ENCODE measurements at regions not wholly inside any gene's neighbourhood (a gene's known extent, or its start where the extent isn't known, plus 50 kb on each side); places are given as distances from the start of the nearest gene placed in this dataset.

DNA sequence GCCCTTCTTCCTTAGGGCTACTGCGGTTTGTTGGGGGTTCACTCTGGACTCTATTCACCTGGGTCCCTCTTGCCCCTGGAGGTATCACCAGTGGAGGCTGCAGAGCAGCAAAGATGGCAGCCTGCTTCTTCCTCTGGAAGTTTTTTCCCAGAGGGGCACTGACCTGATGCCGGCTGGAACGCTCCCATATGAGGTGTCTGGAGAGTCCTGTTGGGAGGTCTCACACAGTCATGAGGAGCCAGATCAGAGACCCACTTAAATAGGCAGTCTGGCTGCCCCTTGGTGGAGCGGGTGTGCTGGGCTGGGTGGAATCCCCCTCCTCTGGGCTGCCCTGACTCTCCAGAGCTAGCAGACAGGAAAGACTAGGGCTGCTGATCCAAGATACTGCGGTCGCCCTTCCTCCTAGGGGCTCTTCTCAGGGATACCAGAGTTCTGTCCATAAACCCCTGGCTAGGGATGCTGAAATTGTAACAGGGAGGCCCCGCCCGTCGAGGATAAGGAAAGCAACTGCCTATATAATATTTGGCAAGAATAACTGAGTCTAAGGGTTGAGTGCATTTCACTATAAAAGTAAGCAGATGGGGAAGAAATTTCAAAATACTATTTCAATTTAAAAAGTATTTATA lies 140.7 kb downstream of the NOL4 start:
- Histone ChIP-seq H3K4me3 (ENCODE audit: low read depth in 1 of 2, low read length in 2 of 2) (no peak overlapping the region), H3K9me3 (ENCODE audit: control insufficient read depth in 1 of 2, low read length in 2 of 2) (no peaks in the 10 kb centered on the region), H3K9ac (ENCODE audit: low read depth in 1 of 2, low read length in 2 of 2) (no peak overlapping the region)

DNA sequence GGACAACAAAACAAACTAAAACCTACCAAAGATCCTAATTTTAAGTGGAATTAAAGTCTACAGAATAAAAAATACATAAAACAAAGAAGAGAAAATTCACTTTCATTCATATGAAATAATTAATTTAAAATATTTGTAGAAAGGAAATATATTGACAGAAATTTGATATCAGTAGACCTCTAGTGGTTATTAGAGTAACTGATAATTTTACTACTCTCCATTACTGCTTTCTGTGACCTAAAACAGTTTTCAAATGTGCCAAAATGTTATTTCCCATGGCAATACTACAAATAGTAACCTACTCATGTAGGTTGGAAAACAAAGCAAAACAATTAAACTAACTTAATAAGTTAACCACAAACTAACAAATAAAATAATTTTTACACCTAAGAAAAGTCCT lies 147.1 kb downstream of the NOL4 start:
- Histone ChIP-seq H3K27ac (ENCODE audit: low read depth, low read length) (no peak overlapping the region), H3K27me3 (ENCODE audit: control insufficient read depth in 1 of 2, insufficient read depth in 2 of 2, low read length in 2 of 2) (no peaks in the 10 kb centered on the region), H3K4me1 (ENCODE audit: control insufficient read depth in 1 of 2, insufficient read depth in 2 of 2, low read length in 2 of 2) (no peaks in the 10 kb centered on the region), H3K9me3 (ENCODE audit: control insufficient read depth in 1 of 2, low read length in 2 of 2) (no peaks in the 10 kb centered on the region), H3K9ac (ENCODE audit: low read depth in 1 of 2, low read length in 2 of 2) (no peak overlapping the region), H3K36me3 (ENCODE audit: control insufficient read depth in 1 of 2, insufficient read depth in 2 of 2, low read length in 2 of 2) (no peaks in the 10 kb centered on the region), H3K4me3 (ENCODE audit: low read depth in 1 of 2, low read length in 2 of 2) (no peak overlapping the region)

More for the DNA sequence above, 140.7 kb downstream of the NOL4 start:
- H3K27ac ChIP-seq (ENCODE audit: low read depth, low read length): no peak overlapping the region
- no peaks in the 10 kb centered on the region for H3K27me3 ChIP-seq (ENCODE audit: control insufficient read depth in 1 of 2, insufficient read depth in 2 of 2, low read length in 2 of 2)
- H3K36me3 ChIP-seq (ENCODE audit: control insufficient read depth in 1 of 2, insufficient read depth in 2 of 2, low read length in 2 of 2): no peaks in the 10 kb centered on the region
- peaks cover 0 to 6% of the 10 kb centered on the region in 2 donors for H3K4me1 ChIP-seq (ENCODE audit: control insufficient read depth in 1 of 2, insufficient read depth in 2 of 2, low read length in 2 of 2)

DNA sequence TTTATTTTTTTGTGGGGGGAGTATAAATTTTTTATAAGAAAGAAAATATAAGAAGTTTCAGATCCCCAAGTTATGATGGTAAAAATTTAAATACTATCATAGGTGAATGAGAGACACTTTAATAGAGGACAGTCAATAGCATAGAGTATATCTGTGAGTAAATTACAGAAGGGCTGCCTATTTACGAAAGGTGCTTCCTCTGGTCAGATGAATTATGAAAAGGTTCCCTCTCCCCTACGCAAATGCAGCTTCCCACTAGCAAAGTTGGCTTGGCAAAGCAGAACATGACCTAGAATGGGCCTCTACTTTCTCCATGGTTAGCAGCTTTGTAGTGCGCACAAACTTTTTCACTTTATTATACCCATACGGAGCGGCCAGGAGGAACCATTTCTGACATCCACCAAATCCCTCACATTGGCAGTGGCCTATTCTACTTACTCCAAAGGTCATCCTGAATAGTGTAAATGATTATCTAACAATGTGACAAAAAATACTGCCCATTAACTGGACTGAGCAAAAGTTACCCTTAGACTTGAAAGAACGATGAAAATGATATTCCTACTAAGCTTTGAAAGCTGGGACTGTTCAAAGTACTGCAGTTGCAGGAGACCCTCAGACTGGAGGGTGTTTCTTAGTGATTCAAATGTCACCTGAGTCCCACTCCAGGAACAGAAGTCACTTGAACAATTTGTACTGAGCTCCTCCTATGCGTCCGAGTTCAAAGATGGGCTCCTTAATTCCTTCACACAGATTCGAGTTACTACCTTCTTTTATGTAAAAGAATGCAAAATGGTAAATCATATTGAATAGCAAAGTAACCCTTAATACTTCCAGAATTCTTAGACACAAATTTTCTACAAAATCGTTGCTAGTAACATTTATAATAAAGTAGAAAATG lies 148.5 kb downstream of the NOL4 start:
- Histone ChIP-seq H3K4me1 (ENCODE audit: control insufficient read depth in 1 of 2, insufficient read depth in 2 of 2, low read length in 2 of 2) (no peaks in the 10 kb centered on the region), H3K9me3 (ENCODE audit: control insufficient read depth in 1 of 2, low read length in 2 of 2) (no peaks in the 10 kb centered on the region), H3K36me3 (ENCODE audit: control insufficient read depth in 1 of 2, insufficient read depth in 2 of 2, low read length in 2 of 2) (no peaks in the 10 kb centered on the region), H3K4me3 (ENCODE audit: low read depth in 1 of 2, low read length in 2 of 2) (no peak overlapping the region), H3K27ac (ENCODE audit: low read depth, low read length) (no peak overlapping the region), H3K9ac (ENCODE audit: low read depth in 1 of 2, low read length in 2 of 2) (no peak overlapping the region), H3K27me3 (ENCODE audit: control insufficient read depth in 1 of 2, insufficient read depth in 2 of 2, low read length in 2 of 2) (no peaks in the 10 kb centered on the region)

DNA sequence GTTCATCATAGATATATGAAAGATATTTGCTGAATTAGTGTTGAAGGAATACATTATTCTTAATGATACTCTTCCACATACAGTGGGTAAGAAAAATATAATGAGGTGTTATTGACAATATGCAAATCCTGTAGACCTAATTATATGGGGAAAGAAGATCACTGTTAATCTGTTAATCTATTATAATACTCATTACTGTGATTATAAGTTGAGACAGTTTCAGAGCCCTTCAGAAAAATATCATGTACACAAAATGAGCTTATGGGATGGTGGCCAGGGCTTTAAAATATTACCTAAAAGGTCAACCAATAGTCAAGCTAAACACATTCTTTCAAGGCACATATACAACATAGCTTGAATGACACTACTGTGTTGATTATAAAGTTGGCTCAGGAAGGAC lies 163.5 kb downstream of the NOL4 start:
- Histone ChIP-seq H3K9ac (ENCODE audit: low read depth in 1 of 2, low read length in 2 of 2) (peak overlapping the region in 1 of 2 donors; percentile 1), H3K9me3 (ENCODE audit: control insufficient read depth in 1 of 2, low read length in 2 of 2) (peaks cover 0 to 5% of the 10 kb centered on the region in 2 donors), H3K4me3 (ENCODE audit: low read depth in 1 of 2, low read length in 2 of 2) (no peak overlapping the region), H3K4me1 (ENCODE audit: control insufficient read depth in 1 of 2, insufficient read depth in 2 of 2, low read length in 2 of 2) (no peaks in the 10 kb centered on the region), H3K27me3 (ENCODE audit: control insufficient read depth in 1 of 2, insufficient read depth in 2 of 2, low read length in 2 of 2) (no peaks in the 10 kb centered on the region), H3K36me3 (ENCODE audit: control insufficient read depth in 1 of 2, insufficient read depth in 2 of 2, low read length in 2 of 2) (no peaks in the 10 kb centered on the region), H3K27ac (ENCODE audit: low read depth, low read length) (no peak overlapping the region)

DNA sequence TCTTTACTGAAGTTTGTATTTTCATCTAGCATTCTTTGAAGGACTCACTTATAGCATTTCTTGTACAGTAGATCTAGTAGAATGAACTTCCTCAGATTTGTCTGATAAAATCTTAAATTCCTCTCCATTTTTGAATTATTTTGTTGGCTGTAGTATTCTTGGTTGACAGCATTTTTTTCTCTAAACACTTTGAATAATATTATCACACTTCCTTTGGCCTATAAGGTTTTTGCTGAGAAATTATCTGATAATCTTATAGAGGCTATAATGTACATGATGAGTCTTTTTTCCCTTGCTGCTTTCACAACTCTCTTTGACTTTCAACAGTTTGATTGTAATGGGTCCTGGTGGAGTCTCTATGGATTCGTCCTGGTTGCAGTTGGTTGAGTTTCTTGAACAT lies 169.5 kb downstream of the NOL4 start:
- peaks cover 0 to 17% of the 10 kb centered on the region in 2 donors for H3K9me3 ChIP-seq (ENCODE audit: control insufficient read depth in 1 of 2, low read length in 2 of 2)
- no peaks in the 10 kb centered on the region for H3K36me3 ChIP-seq (ENCODE audit: control insufficient read depth in 1 of 2, insufficient read depth in 2 of 2, low read length in 2 of 2)
- H3K27ac ChIP-seq (ENCODE audit: low read depth, low read length): no peak overlapping the region
- H3K4me3 ChIP-seq (ENCODE audit: low read depth in 1 of 2, low read length in 2 of 2): no peak overlapping the region
- H3K27me3 ChIP-seq (ENCODE audit: control insufficient read depth in 1 of 2, insufficient read depth in 2 of 2, low read length in 2 of 2): no peaks in the 10 kb centered on the region
- no peaks in the 10 kb centered on the region for H3K4me1 ChIP-seq (ENCODE audit: control insufficient read depth in 1 of 2, insufficient read depth in 2 of 2, low read length in 2 of 2)
- H3K9ac ChIP-seq (ENCODE audit: low read depth in 1 of 2, low read length in 2 of 2): no peak overlapping the region

DNA sequence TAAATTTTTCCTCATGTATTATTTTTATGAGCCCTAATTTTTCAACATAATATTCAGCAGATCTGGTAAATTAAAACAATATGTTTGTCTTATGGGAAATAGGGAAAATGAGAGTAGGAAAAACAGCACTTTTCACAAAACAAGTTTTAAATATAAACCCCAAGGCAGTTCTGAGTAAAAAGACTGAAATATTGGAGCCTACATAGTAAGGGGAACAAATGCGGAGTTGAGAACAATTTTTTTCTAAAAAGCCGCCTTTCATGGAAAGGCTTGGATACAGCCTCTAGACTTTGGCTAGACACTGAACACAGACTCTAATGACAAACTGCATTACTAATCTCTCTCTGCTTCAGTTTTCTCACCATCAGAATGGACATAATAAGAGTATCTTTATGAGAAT lies 174.1 kb downstream of the NOL4 start:
- no peak overlapping the region for H3K27ac ChIP-seq (ENCODE audit: low read depth, low read length)
- no peak overlapping the region for H3K4me3 ChIP-seq (ENCODE audit: low read depth in 1 of 2, low read length in 2 of 2)
- H3K9me3 ChIP-seq (ENCODE audit: control insufficient read depth in 1 of 2, low read length in 2 of 2): peaks cover 0 to 6% of the 10 kb centered on the region in 2 donors
- H3K9ac ChIP-seq (ENCODE audit: low read depth in 1 of 2, low read length in 2 of 2): no peak overlapping the region
- H3K36me3 ChIP-seq (ENCODE audit: control insufficient read depth in 1 of 2, insufficient read depth in 2 of 2, low read length in 2 of 2): no peaks in the 10 kb centered on the region
- no peaks in the 10 kb centered on the region for H3K27me3 ChIP-seq (ENCODE audit: control insufficient read depth in 1 of 2, insufficient read depth in 2 of 2, low read length in 2 of 2)
- no peaks in the 10 kb centered on the region for H3K4me1 ChIP-seq (ENCODE audit: control insufficient read depth in 1 of 2, insufficient read depth in 2 of 2, low read length in 2 of 2)

DNA sequence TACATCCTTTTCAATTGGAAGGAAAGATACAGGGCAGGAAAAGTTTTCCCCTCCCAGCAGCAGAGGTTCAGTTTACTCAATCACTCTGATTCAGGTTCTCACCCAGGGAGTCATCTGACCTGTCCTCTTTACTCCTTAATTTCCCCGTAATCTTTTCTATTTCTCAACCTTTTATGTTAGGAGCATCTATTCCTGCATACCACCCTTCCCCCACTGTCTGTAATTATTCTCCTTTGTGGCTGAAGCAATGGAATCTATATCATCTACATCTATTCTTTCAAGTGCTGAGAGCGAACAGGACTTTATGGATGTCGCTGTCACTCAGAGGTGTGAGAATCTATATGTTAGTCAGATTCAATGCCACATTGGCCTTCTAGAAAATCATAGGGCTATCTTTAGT lies 175.2 kb downstream of the NOL4 start:
- Histone ChIP-seq H3K36me3 (ENCODE audit: control insufficient read depth in 1 of 2, insufficient read depth in 2 of 2, low read length in 2 of 2) (no peaks in the 10 kb centered on the region), H3K4me1 (ENCODE audit: control insufficient read depth in 1 of 2, insufficient read depth in 2 of 2, low read length in 2 of 2) (no peaks in the 10 kb centered on the region), H3K9ac (ENCODE audit: low read depth in 1 of 2, low read length in 2 of 2) (no peak overlapping the region)

DNA sequence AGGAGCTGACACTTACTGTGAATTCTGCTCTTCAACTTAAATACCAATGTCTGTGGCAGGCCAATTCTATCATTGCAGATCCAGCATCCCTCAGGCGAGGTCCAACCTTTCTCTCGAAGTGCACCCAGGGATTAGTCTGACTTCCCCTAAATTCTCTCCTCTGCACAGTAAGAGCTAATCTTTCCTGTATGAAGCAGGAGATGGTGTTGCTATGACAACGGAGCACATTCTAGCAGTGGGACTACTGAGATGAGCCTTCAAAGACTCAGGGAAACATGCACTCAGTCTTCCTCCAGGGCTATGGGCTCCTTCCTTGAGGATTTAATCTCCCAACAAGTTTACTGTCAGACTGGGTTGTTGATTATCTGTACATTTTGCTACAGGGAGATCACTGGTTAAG lies 176.3 kb downstream of the NOL4 start:
- H3K27me3 ChIP-seq (ENCODE audit: control insufficient read depth in 1 of 2, insufficient read depth in 2 of 2, low read length in 2 of 2): no peaks in the 10 kb centered on the region
- no peak overlapping the region for H3K27ac ChIP-seq (ENCODE audit: low read depth, low read length)
- no peak overlapping the region for H3K4me3 ChIP-seq (ENCODE audit: low read depth in 1 of 2, low read length in 2 of 2)

More for the DNA sequence above, 175.2 kb downstream of the NOL4 start:
- H3K4me3 ChIP-seq (ENCODE audit: low read depth in 1 of 2, low read length in 2 of 2): no peak overlapping the region
- no peaks in the 10 kb centered on the region for H3K9me3 ChIP-seq (ENCODE audit: control insufficient read depth in 1 of 2, low read length in 2 of 2)
- H3K27me3 ChIP-seq (ENCODE audit: control insufficient read depth in 1 of 2, insufficient read depth in 2 of 2, low read length in 2 of 2): no peaks in the 10 kb centered on the region
- H3K27ac ChIP-seq (ENCODE audit: low read depth, low read length): no peak overlapping the region

DNA sequence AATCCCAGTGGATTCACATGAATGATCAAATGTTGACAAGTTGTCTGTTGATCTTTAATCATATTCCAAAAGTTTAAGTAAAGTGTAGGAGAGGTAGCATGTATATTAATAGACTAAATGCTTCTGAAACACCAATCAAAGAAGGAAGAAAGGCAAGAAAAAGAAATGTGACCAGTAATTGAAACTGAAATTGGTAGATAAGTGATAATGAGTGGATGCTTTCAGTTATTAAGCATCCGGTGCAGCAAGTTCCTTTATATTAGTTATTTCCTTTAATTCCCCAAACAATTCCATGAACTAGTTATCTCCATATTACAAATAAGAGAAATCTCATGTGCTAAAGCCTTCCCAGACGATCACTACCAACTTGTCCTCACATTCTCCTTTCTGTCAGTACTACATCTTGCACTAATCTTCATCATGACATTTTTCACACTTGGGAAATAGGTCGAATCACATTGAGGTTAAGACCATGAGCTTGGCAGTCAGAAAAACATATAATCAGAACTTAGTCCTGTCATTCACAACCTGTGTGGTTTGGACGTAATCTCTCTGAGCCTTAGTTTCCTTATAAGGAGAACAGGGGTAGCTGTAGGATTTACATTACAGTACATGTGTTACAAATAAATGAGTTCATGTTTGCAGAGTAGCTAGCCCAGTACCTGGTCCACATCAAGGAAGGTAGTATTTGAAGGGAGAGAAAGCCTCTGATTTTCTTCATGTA lies 182.1 kb downstream of the NOL4 start:
- no peaks in the 10 kb centered on the region for H3K36me3 ChIP-seq (ENCODE audit: control insufficient read depth in 1 of 2, insufficient read depth in 2 of 2, low read length in 2 of 2)
- no peaks in the 10 kb centered on the region for H3K4me1 ChIP-seq (ENCODE audit: control insufficient read depth in 1 of 2, insufficient read depth in 2 of 2, low read length in 2 of 2)
- no peak overlapping the region for H3K9ac ChIP-seq (ENCODE audit: low read depth in 1 of 2, low read length in 2 of 2)
- H3K27ac ChIP-seq (ENCODE audit: low read depth, low read length): no peak overlapping the region
- H3K4me3 ChIP-seq (ENCODE audit: low read depth in 1 of 2, low read length in 2 of 2): no peak overlapping the region
- H3K27me3 ChIP-seq (ENCODE audit: control insufficient read depth in 1 of 2, insufficient read depth in 2 of 2, low read length in 2 of 2): no peaks in the 10 kb centered on the region
- H3K9me3 ChIP-seq (ENCODE audit: control insufficient read depth in 1 of 2, low read length in 2 of 2): no peaks in the 10 kb centered on the region

More for the DNA sequence above, 176.3 kb downstream of the NOL4 start:
- H3K9ac ChIP-seq (ENCODE audit: low read depth in 1 of 2, low read length in 2 of 2): no peak overlapping the region
- H3K4me1 ChIP-seq (ENCODE audit: control insufficient read depth in 1 of 2, insufficient read depth in 2 of 2, low read length in 2 of 2): no peaks in the 10 kb centered on the region
- H3K36me3 ChIP-seq (ENCODE audit: control insufficient read depth in 1 of 2, insufficient read depth in 2 of 2, low read length in 2 of 2): no peaks in the 10 kb centered on the region
- no peaks in the 10 kb centered on the region for H3K9me3 ChIP-seq (ENCODE audit: control insufficient read depth in 1 of 2, low read length in 2 of 2)

DNA sequence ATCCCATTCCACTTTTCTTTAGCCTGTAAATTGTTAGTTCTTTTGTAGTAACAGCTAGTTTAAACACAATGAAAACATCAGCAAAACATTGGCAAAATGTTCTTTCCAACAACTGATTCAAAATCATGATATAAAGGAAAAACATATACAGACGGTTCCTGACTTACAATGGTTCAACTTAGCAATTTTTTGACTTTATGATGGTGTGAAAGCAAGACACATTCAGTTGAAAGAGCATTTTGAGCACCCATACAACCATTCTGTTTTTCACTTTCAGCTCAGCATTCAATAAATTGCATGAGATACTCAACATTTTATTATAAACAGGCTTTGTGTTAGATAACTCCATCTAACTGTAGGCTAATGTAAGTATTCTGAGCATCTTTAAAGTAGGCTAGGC lies 185.1 kb downstream of the NOL4 start:
- no peak overlapping the region for H3K9ac ChIP-seq (ENCODE audit: low read depth in 1 of 2, low read length in 2 of 2)
- no peak overlapping the region for H3K27ac ChIP-seq (ENCODE audit: low read depth, low read length)
- no peak overlapping the region for H3K4me3 ChIP-seq (ENCODE audit: low read depth in 1 of 2, low read length in 2 of 2)
- H3K36me3 ChIP-seq (ENCODE audit: control insufficient read depth in 1 of 2, insufficient read depth in 2 of 2, low read length in 2 of 2): no peaks in the 10 kb centered on the region
- no peaks in the 10 kb centered on the region for H3K9me3 ChIP-seq (ENCODE audit: control insufficient read depth in 1 of 2, low read length in 2 of 2)
- H3K27me3 ChIP-seq (ENCODE audit: control insufficient read depth in 1 of 2, insufficient read depth in 2 of 2, low read length in 2 of 2): no peaks in the 10 kb centered on the region
- no peaks in the 10 kb centered on the region for H3K4me1 ChIP-seq (ENCODE audit: control insufficient read depth in 1 of 2, insufficient read depth in 2 of 2, low read length in 2 of 2)
